ENCODE measurements at regions not wholly inside any gene's neighbourhood (a gene's known extent, or its start where the extent isn't known, plus 50 kb on each side); places are given as distances from the start of the nearest gene placed in this dataset.

- TF ChIP-seq CTCF (IDR thresholded peaks at IDR 0.05) = no peak
- no peak for TF ChIP-seq ZFX (IDR thresholded peaks at IDR 0.05; ENCODE audit: borderline replicate concordance)
Measured at GRCh38 chr4:58406762-58407161, 1296.6 kb upstream of the IGFBP7 start.

All from 22Rv1 (cell line).